HG02623 (cell line): ENCODE measurements at regions not wholly inside any gene's neighbourhood (a gene's known extent, or its start where the extent isn't known, plus 50 kb on each side); places are given as distances from the start of the nearest gene placed in this dataset.

Experiments
- ATAC-seq: cut with Tn5 transposase; IDR thresholded peaks from one replicate; pipeline ENCODE4 v1.9.1; 2021; ENCODE audit warnings: moderate library complexity; ENCODE audit not compliant: unreplicated experiment

DNA sequence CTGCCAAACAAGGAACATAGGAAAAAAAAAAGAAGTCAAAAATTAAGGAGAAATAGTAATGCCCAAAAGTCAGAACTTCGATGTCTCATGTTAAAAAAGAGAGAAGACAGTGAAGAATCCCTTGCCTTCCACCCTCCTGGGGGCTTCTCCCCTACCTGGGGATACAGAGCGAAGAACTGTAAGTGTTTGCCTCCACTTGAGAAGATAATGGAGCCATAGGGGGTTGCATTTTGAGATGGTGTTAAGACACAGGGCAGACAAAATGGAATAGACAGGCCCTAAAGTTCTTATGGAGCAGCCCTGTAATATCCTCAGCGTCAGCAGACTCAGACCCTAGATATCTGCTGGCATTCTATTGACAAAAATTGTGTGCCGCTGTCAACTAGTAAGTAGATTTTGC, 222.2 kb upstream of the MAP3K7 start:
- ATAC-seq: no peak

DNA sequence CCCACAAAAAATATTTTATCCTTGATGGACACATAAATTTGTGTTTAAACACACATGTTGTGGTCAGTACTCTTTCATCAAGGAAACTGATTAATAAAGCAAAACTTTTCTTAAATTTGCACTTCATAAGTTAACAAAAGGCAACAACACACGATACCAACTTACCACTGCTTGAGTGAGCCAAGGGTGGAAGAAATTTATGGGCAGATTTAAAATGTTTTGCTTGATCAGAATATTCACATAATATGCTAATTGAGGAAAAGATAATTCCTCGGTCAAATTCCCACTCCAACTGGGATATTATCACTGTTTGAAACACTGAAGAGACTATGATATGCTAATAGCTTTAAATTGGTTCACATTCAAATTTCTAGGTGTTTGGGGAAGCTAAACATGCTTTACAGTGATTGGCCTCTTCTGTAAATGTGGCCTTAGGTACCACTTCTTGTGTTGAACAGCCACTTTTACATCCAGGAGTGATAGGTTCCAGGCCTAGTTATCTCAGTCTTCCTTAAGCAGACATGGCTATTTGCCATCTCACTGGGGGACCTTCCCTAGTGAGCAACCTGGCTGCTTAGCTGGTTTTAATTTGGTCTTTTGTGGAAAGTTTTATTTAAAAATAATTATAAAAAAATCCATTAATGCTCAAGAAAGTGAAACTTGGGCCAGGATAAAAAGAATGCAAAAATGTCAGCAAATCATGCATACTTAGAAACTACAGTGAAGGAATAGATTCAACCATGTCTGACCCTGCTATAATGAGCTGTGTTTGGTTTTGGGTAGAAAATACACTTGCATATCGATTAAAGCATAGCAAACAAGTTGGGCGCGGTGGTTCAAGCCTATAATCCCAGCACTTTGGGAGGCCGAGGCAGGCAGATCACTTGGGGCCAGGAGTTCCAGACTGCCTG, 221.2 kb upstream of the MAP3K7 start:
- ATAC-seq: no peak

DNA sequence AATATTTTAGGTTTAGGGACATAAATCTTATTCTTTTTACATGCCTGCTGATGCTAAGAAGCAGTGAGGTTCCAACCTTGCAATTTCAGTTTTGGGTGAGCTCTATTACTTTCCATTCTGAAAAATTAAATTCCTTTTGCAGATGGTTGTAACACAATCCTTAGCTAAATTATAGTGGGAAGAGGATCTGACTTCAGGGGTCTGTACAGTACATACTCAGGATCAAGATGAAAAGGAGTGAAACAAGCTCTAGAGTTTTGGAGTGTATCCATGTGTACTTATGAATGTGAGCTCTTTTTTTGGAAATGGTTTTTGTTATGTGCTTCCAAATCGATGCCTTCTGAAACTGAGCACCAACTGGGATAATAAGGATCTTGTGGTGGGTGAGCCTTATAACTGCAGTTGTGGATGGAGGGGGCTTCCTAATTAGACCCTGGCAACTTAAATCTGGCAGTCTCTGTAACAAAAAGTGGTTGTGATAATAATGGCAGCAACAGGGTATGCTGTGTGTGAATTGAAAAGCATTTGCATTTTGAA, 218.8 kb upstream of the MAP3K7 start:
- ATAC-seq: no peak

DNA sequence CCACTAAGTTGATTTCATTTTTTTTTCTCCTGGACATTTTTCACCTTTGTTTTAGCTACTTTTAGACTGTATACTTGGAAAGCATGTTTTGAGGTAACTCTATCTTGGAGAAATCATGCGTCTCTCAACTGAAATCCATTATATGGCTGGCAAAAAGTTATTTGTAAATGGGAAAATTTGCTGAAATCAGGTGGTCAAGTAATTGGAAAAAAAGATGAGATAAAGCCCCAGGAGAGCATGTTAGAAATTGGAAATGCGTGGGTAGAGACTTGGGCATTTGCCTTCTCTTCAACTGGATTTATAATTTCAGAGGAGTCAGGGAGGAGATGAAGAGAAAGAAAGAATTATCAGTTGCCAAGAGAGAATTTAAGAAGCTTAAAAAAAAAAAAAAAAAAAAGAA, 217.1 kb upstream of the MAP3K7 start:
- no peak for ATAC-seq

DNA sequence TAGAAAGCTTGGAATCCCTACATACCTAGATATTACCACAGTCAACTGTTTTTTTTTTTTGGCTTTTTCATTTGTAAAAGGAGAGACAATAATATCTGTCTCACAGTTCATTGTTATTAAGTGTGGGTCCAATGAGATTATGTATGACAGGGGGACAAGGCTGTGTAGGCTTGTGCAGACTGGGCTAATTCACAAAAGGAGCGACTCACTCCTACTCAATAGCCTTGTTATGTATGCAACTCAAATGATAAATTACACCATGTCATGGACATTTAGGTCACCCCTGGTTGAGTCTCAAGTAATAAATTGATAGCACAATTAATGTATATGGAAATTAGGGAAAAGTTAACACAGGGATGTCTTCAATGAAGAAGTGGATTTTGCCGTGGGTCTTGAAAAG, 208.2 kb upstream of the MAP3K7 start:
- ATAC-seq: no peak

DNA sequence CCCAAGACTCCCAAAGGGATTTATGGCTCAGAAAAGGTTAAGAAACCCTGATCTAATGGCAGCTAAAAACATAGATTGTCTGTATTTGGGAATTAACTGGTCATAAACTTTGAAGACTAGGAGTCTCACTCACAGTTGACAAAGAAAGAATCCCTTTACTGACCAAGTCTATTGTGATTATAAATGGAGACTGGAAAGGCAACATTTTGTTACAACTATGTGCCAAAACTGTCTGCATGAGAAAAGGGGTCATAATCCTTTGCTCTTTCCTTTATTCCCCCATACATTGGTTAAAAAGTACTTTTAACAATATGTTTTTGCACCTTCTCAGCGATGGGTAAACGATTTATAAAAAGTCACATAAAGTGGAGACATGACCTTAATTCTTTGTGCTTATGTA, 206.9 kb upstream of the MAP3K7 start:
- ATAC-seq: no peak

DNA sequence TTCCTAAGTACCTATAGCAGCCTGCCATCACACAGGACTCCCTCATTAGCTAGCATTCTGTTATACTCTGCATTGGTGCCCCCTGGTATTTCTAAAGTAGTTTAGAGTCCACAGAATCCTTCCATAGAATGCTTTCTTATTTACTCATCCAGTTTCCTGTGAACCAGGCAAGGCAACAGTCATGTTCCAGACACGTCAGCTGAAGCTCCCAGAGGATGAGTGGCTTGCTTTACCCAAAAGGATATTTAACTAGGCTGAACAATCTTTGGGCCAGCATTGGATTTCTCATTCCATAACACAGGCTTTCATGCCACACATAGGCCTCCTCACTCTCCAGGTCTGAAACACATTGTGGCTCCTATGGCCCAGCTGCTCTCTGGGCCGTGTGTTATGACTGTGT, 203.8 kb upstream of the MAP3K7 start:
- ATAC-seq: no peak

DNA sequence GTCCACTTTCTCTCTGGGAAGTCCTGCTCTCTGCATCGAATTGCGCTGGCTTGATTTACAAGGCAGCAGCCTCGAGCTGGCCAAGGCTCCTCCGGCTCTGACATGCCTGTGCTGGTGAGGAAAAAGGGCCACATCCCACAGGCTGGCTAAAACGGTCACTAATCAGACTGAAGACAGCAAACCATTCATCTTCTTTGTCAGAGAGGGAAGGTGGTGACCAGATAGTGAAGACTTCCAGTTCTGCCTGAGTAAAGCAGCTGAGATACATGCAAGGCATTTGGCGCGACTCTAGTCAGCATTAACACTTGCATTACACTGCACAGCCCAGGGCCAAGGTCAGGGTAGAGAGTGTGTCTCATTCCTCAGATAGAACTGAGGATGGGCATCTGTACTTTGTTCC, 203.2 kb upstream of the MAP3K7 start:
- ATAC-seq: no peak

DNA sequence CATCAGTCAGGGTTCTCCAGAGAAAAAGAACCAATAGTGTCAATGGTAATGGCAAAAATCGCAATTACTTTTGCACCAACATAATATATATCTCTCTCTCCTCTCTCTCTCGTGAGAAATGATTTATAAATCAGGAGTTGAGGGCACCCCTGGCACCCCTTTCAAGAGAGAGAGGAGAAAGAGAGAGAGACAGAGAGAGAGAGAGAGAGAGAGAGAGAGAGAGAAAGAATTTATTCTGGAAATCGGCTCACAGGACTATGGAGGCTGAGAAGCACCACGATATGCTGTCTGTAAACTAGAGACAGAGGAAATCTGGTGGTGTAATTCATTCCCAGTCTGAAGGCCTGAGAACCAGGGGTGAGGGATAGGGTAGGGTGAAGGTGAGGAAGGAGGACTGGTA, 201.9 kb upstream of the MAP3K7 start:
- ATAC-seq: no peak

DNA sequence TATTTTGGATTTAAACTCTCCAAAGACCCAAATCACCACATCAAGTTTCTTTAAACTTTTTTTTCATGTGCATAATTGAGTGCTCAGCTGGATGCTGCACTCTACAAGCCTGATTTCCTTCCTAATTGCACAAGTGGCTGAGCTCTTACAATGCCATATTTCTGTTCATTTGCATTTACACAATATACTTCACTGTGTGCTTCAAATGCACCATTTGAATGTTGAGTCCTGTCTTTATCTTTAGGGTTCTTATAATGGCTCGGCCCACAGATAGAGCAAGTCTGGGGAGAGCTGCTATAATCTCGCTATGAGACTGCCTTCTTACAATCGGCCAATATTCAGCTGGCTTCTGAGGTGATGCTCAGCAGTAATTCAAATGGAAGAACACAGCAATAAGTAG, 200.6 kb upstream of the MAP3K7 start:
- no peak for ATAC-seq

DNA sequence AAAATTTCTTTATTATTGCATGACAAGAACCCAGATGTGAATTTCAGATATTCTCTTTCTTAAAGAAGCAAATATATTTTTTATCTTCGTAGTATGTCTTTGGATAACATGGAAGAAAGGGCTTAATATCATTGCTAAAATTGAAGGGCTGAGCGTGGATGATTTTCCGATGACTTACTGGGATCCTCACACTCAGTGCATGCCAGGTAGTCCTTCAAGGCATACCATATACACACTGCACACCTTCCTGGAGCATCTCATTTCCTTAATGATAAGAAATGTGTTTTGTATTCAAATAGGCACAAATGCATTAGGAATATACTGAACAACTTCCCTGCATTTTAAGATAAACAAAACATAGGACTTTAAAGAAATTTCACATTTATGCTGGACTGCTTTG, 193.9 kb upstream of the MAP3K7 start:
- no peak for ATAC-seq

DNA sequence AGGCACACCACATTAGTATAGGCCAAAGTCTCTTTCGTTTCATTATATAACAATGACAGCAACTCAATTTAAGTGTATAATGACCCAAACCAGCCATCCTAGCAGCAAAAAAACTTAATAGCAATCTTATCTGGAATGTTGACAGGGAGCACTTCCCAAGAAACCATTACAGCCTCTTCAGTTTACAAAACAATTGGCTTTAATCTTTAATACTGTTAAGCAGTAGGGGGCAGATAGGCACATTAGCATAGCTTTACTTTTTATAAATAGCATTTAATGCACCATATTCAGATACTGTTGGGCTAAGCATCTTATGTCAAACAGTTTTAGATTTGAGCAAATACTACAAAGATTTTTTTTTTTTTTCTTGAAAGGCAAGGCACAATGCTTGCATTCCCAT, 193.3 kb upstream of the MAP3K7 start:
- ATAC-seq: no peak

DNA sequence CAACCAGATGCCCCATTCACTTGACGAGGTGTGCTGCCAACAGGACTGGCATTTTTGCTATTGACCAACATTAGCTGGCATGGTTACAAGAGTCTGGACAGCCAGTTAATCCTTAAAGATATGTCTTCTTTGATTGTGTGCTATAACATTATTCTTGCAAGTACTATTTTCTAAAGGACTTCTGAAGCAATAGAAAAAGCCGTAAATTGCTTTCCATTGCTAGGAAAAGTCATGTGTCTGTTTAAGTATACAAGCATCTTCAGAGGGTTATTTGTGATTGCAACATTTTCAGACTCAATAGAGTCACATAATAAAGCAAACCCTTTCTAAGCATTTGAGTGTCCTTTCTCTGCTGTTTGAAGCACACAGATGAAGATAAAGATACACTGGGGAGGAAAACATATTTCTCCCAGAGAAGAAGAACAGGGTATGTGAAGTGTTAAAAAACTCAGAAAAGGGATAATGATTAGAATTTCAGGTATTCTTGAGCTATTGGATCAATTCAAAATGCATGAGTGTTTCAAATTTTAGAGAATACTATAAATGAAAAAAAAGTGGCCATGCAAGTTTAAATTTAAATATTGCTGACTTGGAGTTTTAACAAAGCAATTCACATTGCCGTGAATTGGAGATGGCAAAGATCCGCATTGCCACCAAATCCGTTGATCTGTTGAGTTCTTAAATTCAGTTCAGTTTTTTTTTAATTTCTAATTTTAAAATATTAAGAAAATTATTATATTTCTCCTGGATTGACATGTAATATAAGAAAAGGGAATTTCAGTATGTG, 191.7 kb upstream of the MAP3K7 start:
- ATAC-seq: no peak

DNA sequence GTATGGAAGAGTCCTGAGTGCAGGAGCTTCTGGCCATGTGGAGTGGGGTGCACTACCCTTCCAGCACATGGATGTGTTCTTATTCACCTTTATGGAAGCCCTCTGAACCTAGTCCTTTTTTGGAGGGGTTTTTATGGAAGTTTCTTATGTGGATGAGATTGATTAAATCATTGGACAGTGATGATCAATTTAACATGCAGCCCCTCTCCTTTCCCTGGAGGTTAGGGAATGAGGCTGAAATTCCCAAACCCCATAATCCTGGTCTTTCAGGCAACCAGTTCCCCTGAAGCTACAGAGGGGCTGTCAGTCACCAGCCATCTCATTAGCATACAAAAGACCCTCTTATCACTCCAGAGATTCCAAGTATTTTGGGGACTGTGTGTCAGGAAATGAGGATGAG, 183.9 kb upstream of the MAP3K7 start:
- no peak for ATAC-seq

DNA sequence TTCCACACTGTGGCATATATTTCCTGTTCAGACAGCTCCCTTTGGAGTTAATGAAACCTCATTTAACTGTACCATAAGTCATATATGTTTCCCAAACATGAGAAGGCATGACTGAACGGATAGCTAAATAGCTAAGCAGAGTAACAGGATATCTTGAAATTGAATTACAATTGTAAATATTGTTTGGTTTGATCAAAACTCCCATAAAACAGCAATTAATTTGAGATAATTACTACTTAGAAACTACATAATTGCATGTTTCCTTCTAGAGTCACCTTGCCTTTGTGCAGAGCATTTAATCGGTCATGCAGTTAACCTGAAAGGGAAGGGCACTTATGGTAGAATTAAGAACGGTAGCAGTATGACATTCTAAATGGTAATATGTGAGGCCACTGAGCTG, 179.0 kb upstream of the MAP3K7 start:
- ATAC-seq: no peak

DNA sequence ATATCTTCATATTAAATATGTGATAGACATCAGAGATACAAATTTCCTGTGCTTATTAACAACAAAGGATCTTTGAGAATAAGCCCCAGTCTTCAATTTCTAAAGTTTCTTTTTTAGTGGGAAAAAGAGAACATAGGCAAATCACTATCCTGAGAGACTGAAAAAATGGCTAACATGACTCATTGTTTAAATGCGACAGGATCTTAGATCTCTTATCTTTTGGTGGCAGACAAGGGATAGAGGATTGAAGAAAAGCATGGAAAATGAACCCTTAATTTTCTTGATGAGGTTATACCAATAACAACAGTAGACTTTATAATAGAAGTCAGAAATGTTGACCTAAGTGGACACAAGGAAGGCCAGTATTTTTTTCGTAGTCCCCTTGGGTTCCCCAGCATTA, 178.6 kb upstream of the MAP3K7 start:
- ATAC-seq: no peak

DNA sequence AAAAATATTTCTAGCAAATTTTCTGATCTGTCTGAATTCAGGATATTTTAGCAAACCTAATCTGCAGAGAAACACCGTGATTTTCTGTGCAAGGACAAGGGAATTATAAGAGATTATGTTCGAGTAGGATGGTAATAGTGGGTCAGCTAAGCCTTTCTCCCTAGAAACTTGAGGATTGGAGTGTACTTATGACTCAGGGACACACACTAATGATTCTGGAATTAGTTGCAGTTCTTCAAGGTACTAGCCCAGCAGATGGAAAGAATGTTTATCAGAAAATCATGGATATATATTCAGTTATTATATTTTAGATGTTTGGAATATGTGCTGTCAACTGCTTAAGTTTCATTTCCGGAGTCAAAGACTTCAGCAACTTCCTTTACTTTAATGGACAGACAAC, 177.1 kb upstream of the MAP3K7 start:
- no peak for ATAC-seq

DNA sequence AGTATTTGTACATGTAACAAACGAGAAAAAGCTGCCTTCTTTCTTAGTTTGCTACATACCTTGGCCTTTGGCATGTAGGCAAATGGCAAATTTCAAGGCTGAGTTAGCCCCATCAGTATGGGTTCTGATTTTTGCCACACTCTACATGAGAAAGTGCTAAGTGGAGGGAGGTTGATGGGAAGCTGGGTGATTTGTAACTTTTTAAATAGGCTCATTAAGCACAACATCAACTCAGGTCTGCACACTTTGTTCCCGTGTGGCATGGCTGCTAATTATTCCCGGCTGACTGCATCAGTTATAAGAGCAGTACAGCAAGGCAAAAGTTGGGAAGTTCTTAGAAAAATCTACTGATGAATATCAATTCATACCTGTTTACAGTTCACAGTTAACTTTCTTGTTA, 172.8 kb upstream of the MAP3K7 start:
- no peak for ATAC-seq

DNA sequence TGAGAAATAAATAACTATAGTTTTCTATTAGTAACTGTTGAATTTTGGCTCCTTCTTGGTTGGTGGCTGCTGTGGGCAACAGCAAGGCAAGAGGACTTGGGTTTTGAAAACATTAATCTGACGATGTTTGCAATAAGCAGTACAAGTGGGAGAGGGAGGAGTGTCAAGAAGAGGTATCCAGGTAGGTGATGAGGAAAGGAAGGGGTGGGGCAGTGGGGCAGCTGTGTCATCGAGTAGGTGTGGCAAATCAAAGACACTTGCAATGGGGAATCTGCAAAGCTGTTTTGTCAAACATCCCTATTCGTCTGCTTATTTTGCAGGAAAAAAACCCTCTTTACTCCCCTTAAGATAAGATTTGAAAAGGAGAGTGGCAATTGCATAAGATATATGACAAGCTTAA, 171.9 kb upstream of the MAP3K7 start:
- ATAC-seq: no peak

DNA sequence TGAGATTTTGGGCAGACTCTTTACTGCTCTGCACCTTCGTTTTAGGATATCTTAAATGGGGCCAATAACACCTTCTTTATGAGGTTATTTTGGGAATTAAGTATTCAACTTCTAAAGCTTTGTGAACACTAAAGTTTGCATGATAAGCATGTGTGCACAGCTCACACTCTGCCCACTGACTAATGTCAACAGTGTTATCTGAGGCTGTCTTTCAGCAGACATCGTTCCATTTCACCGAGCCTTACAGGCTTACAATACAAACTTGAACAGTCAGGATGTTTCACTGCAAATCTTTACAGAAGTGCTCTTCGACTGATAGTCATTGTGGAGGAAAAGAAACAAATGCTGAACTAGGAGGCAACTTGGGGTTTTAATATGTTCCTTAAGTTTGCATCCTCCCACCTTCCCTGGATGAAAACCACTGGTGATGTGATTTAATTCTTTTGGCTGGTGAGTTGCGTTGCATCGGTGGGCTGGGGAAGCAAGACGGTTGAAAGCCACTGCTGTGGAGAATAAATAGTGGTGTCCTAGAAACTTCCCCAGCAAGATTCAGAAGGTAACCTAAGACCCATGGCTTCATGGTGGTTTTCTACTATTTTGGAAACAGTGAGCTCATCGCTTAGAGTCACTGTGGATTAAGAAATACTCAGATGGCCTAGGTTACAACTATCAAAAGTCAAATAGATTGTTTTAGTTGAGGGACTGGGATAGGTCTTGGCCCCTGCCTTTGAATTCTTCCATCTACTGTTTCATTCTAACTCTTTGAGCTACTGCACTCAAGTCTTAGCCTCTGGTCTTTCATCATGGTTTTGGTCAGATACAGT, 167.2 kb upstream of the MAP3K7 start:
- no peak for ATAC-seq

DNA sequence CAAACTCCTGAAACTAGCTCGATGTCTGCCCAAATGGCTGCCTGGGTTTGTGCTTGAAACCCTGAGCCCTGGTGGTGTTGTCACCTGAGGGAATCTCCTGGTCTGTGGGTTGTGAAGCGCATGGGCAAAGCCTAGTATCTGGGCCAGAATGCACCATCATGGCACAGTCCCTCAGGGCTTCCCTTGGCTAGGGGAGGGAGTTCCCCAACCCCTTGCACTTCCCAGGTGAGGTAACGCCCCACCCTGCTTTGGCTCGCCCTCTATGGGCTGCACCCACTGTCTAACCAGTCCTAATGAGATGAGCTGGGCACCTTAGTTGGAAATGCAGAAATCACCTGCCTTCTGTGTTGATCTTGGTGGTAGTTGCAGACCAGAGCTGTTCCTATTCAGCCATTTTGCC, 152.9 kb upstream of the MAP3K7 start:
- no peak for ATAC-seq
